HepG2 (cell line): ENCODE measurements at regions not wholly inside any gene's neighbourhood (a gene's known extent, or its start where the extent isn't known, plus 50 kb on each side); places are given as distances from the start of the nearest gene placed in this dataset.

Experiments used
- ATF1 ChIP-seq: IDR thresholded peaks from 2 replicates; pipeline ENCODE4 v1.6.1; 2016; ENCODE audit warnings: mild to moderate bottlenecking, control low read depth
- DNMT1 ChIP-seq: sonication (generic); formaldehyde crosslinking; IDR thresholded peaks from 2 replicates; pipeline ENCODE4 v1.5.1; 2020; ENCODE audit warnings: mild to moderate bottlenecking, missing genetic modification reagents
- HMG20A ChIP-seq: IDR thresholded peaks from 2 replicates; pipeline ENCODE4 v1.6.1; 2016; ENCODE audit warnings: borderline replicate concordance
- HNF4A ChIP-seq: sonication (generic); formaldehyde crosslinking; IDR thresholded peaks from 2 replicates; pipeline ENCODE4 v1.4.0; 2020; ENCODE audit warnings: missing genetic modification reagents
- IRF1 ChIP-seq: sonication (generic); formaldehyde crosslinking; IDR thresholded peaks from 2 replicates; pipeline ENCODE4 v1.4.0; 2020; ENCODE audit warnings: low read depth, mild to moderate bottlenecking, missing genetic modification reagents
- KAT8 ChIP-seq: IDR thresholded peaks from 2 replicates; pipeline ENCODE4 v1.6.1; 2016; ENCODE audit warnings: missing genetic modification reagents, missing compliant biosample characterization
- KMT2B ChIP-seq: IDR thresholded peaks from 2 replicates; pipeline ENCODE4 v1.6.1; 2016; ENCODE audit warnings: missing genetic modification reagents, missing compliant biosample characterization
- MBD4 ChIP-seq: IDR thresholded peaks from 2 replicates; pipeline ENCODE4 v1.6.1; 2012; ENCODE audit warnings: low read length, inconsistent platforms, borderline replicate concordance
- MED1 ChIP-seq: sonication (generic); formaldehyde crosslinking; IDR thresholded peaks from 2 replicates; pipeline ENCODE4 v1.4.0; 2020; ENCODE audit warnings: missing genetic modification reagents
- MED8 ChIP-seq: sonication (generic); formaldehyde crosslinking; IDR thresholded peaks from 2 replicates; pipeline ENCODE4 v1.8.1; 2023; ENCODE audit warnings: mild to moderate bottlenecking, missing genetic modification reagents; ENCODE audit not compliant: insufficient replicate concordance
- MTA1 ChIP-seq: sonication (generic); formaldehyde crosslinking; IDR thresholded peaks from 2 replicates; pipeline ENCODE4 v1.4.0; 2020; ENCODE audit warnings: missing genetic modification reagents, mild to moderate bottlenecking, borderline replicate concordance
- MXI1 ChIP-seq: IDR thresholded peaks from 3 replicates; pipeline ENCODE4 v1.6.1; 2012; ENCODE audit warnings: low read depth, low read length, inconsistent platforms, borderline replicate concordance
- NFKBIZ ChIP-seq: IDR thresholded peaks from 2 replicates; pipeline ENCODE4 v1.6.1; 2018; ENCODE audit warnings: missing genetic modification reagents, missing compliant biosample characterization
- NR2C2 ChIP-seq: sonication (generic); formaldehyde crosslinking; IDR thresholded peaks from 2 replicates; pipeline ENCODE4 v1.4.0; 2020; ENCODE audit warnings: missing genetic modification reagents, mild to moderate bottlenecking, moderate library complexity, borderline replicate concordance
- NR3C1 ChIP-seq: sonication (generic); formaldehyde crosslinking; IDR thresholded peaks from 2 replicates; pipeline ENCODE4 v1.4.0; 2020; ENCODE audit warnings: missing genetic modification reagents
- POGK ChIP-seq: sonication (generic); formaldehyde crosslinking; conservative IDR thresholded peaks from 2 replicates; pipeline ENCODE4 v1.8.0; 2022; ENCODE audit warnings: mild to moderate bottlenecking, moderate library complexity, missing genetic modification reagents
- REXO4 ChIP-seq: sonication (generic); formaldehyde crosslinking; IDR thresholded peaks from 2 replicates; pipeline ENCODE4 v1.8.0; 2022; ENCODE audit warnings: missing genetic modification reagents, mild to moderate bottlenecking, borderline replicate concordance
- SMAD3 ChIP-seq: sonication (generic); formaldehyde crosslinking; IDR thresholded peaks from 2 replicates; pipeline ENCODE4 v1.4.0; 2020; ENCODE audit warnings: missing genetic modification reagents
- U2AF2 ChIP-seq: fragments of 200-400 bp; formaldehyde crosslinking; IDR thresholded peaks from 2 replicates; pipeline ENCODE4 v1.6.1; 2017; ENCODE audit warnings: low read depth, mild to moderate bottlenecking, low read length
- ZBTB34 ChIP-seq: sonication (generic); formaldehyde crosslinking; IDR thresholded peaks from 2 replicates; pipeline ENCODE4 v1.8.0; 2022; ENCODE audit warnings: mild to moderate bottlenecking, missing genetic modification reagents
- ZFAT ChIP-seq: sonication (generic); formaldehyde crosslinking; conservative IDR thresholded peaks from 2 replicates; pipeline ENCODE4 v1.8.1; 2023; ENCODE audit warnings: missing genetic modification reagents, inconsistent platforms
- ZFP82 ChIP-seq: sonication (generic); formaldehyde crosslinking; IDR thresholded peaks from 2 replicates; pipeline ENCODE4 v1.5.1; 2020; ENCODE audit warnings: mild to moderate bottlenecking, missing genetic modification reagents, borderline replicate concordance
- ZKSCAN5 ChIP-seq: sonication (generic); formaldehyde crosslinking; IDR thresholded peaks from 2 replicates; pipeline ENCODE4 v1.5.1; 2020; ENCODE audit warnings: mild to moderate bottlenecking, missing genetic modification reagents
- ZNF101 ChIP-seq: sonication (generic); formaldehyde crosslinking; IDR thresholded peaks from 2 replicates; pipeline ENCODE4 v1.4.0; 2020; ENCODE audit warnings: mild to moderate bottlenecking, low read depth, missing genetic modification reagents, borderline replicate concordance
- ZNF274 ChIP-seq: sonication (generic); formaldehyde crosslinking; IDR thresholded peaks from 2 replicates; pipeline ENCODE4 v1.5.1; 2020; ENCODE audit warnings: mild to moderate bottlenecking, missing genetic modification reagents
- ZNF430 ChIP-seq: sonication (generic); formaldehyde crosslinking; IDR thresholded peaks from 2 replicates; pipeline ENCODE4 v1.9.0; 2021; ENCODE audit warnings: mild to moderate bottlenecking, missing genetic modification reagents
- ZNF44 ChIP-seq: sonication (generic); formaldehyde crosslinking; IDR thresholded peaks from 2 replicates; pipeline ENCODE4 v1.5.1; 2020; ENCODE audit warnings: mild to moderate bottlenecking, missing genetic modification reagents
- ZNF672 ChIP-seq: sonication (generic); formaldehyde crosslinking; IDR thresholded peaks from 2 replicates; pipeline ENCODE4 v1.8.1; 2022; ENCODE audit warnings: missing genetic modification reagents
- ZNF737 ChIP-seq: sonication (generic); formaldehyde crosslinking; IDR thresholded peaks from 2 replicates; pipeline ENCODE4 v1.5.0; 2020; ENCODE audit warnings: missing genetic modification reagents, mild to moderate bottlenecking, borderline replicate concordance
- ZNF766 ChIP-seq: sonication (generic); formaldehyde crosslinking; IDR thresholded peaks from 2 replicates; pipeline ENCODE4 v1.5.0; 2020; ENCODE audit warnings: missing genetic modification reagents, borderline replicate concordance

- TF ChIP-seq ZFP82 (CRISPR knock-in tag) (no peak), MED1 (CRISPR knock-in tag) (peak; percentile 55), SMAD3 (CRISPR knock-in tag) (peak; percentile 78), ZFAT (no peak), KMT2B (CRISPR knock-in tag) (peak; percentile 48; the same call in 1 of the 2 replicates), ZNF672 (CRISPR knock-in tag) (no peak), MED8 (no peak), ZNF274 (CRISPR knock-in tag) (no peak), HNF4A (CRISPR knock-in tag) (peak; percentile 97), U2AF2 (no peak), ZKSCAN5 (CRISPR knock-in tag) (no peak), REXO4 (CRISPR knock-in tag) (no peak), MXI1 (no peak), DNMT1 (CRISPR knock-in tag) (no peak), ZBTB34 (peak; percentile 93), KAT8 (peak; percentile 70), ZNF44 (CRISPR knock-in tag) (no peak), ATF1 (CRISPR knock-in tag) (peak; percentile 77), ZNF101 (no peak), NR2C2 (peak; percentile 53; the same call in 1 of the 2 replicates), MTA1 (CRISPR knock-in tag) (peak; percentile 64; the same call in 1 of the 2 replicates), ZNF766 (no peak), NR3C1 (CRISPR knock-in tag) (no peak), IRF1 (CRISPR knock-in tag) (no peak), ZNF737 (CRISPR knock-in tag) (no peak), NFKBIZ (CRISPR knock-in tag) (peak; percentile 91), ZNF430 (no peak), HMG20A (CRISPR knock-in tag) (peak; percentile 78), POGK (peak; percentile 40; the same call in 1 of the 2 replicates), MBD4 (peak; percentile 93)
These were observed 471.7 kb upstream of the RORB start (continued) for GRCh38 chr9:74025402-74025925.
